HCT116 (cell line): ENCODE measurements at regions not wholly inside any gene's neighbourhood (a gene's known extent, or its start where the extent isn't known, plus 50 kb on each side); places are given as distances from the start of the nearest gene placed in this dataset.

Experiments
- ATAC-seq: fragments of 200-7000 bp; cut with Tn5 transposase; 2 replicates; pipeline ENCODE4 v1.9.1; 2020; ENCODE audit warnings: mild to moderate bottlenecking, moderate library complexity
- BruUV-seq: library from RNA; stranded (reverse); fragments of 400-500 nt; replicated peaks from 2 replicates; lab custom pipeline; 2021; lab: Mats Ljungman, UMichigan
- CTCF ChIA-PET: fragments of 300-600 bp; sonication (Branson Sonifier 250); formaldehyde crosslinking; loops from one replicate; lab custom pipeline; 2021; ENCODE audit warnings: antibody characterized with exemption; lab: Charles Lee
- POLR2A ChIA-PET: fragments of 300-600, 350-600 bp; sonication (Branson Sonifier 250); formaldehyde crosslinking; loops from one replicate; lab custom pipeline; 2021; ENCODE audit warnings: antibody characterized with exemption; lab: Charles Lee
- RAD21 ChIA-PET, 2 experiments: fragments of 300-600 bp; sonication (Branson Sonifier 250); formaldehyde crosslinking; loops; one replicate each; lab custom pipeline; 2023; ENCODE audit warnings: low total read pairs in 2 of 2; ENCODE audit not compliant: uncharacterized antibody in 2 of 2, unreplicated experiment in 2 of 2, low non-redundant PET in 1 of 2; lab: Charles Lee
- DNase-seq: peaks from one replicate; pipeline ENCODE4 v3.0.0-alpha.2; 2010; ENCODE audit warnings: low read depth, low spot score
- H2AFZ ChIP-seq: fragments of 200-600 bp; shearing (Covaris generic), sonication (generic); 2 replicates; pipeline ENCODE4 v1.6.1; 2017; ENCODE audit warnings: low read depth, mixed run types, mixed read lengths, antibody characterized with exemption, low read length; ENCODE audit not compliant: poor library complexity, severe bottlenecking
- H3K27ac ChIP-seq: 2 replicates; pipeline ENCODE4 v1.5.1; 2012; ENCODE audit warnings: low read depth, low read length
- H3K27me3 ChIP-seq: fragments of 200-600 bp; sonication (generic); 2 replicates; pipeline ENCODE4 v1.6.1; 2016; ENCODE audit warnings: mixed run types, low read length, mixed read lengths; ENCODE audit not compliant: insufficient read depth
- H3K36me3 ChIP-seq, 2 experiments: fragments of 200-500 bp in 1 of 2; fragments of 200-600 bp in 1 of 2; sonication (Bioruptor generic) in 1 of 2; sonication (generic) in 1 of 2; 2 replicates each; pipeline versions ENCODE4 v1.5.1 to v1.6.1; 2014 to 2016; ENCODE audit warnings: low read length in 2 of 2, inconsistent platforms in 1 of 2, mixed read lengths in 1 of 2, mixed run types in 1 of 2; ENCODE audit not compliant: insufficient read depth in 2 of 2, control insufficient read depth in 1 of 2
- H3K4me1 ChIP-seq, 2 experiments: fragments of 200-600 bp in 1 of 2; sonication (generic) in 1 of 2; 2 replicates each; pipeline versions ENCODE4 v1.5.1 to v1.6.1; 2012 to 2017; ENCODE audit warnings: low read length in 2 of 2, inconsistent platforms in 1 of 2, mild to moderate bottlenecking in 1 of 2, mixed read lengths in 1 of 2, mixed run types in 1 of 2, moderate library complexity in 1 of 2; ENCODE audit not compliant: insufficient read depth in 2 of 2, control insufficient read depth in 1 of 2
- H3K4me2 ChIP-seq: fragments of 200-600 bp; sonication (generic); 2 replicates; pipeline ENCODE4 v1.6.1; 2017; ENCODE audit warnings: mixed run types, low read length, mixed read lengths
- H3K4me3 ChIP-seq, 2 experiments: fragments of 200-600 bp in 1 of 2; sonication (generic) in 1 of 2; replicated peaks in 1 of 2; 2 replicates each; pipeline ENCODE4 v1.5.1; 2011 to 2016; ENCODE audit warnings: low read length in 2 of 2, control low read depth in 1 of 2, low read depth in 1 of 2, mild to moderate bottlenecking in 1 of 2, mixed read lengths in 1 of 2, mixed run types in 1 of 2
- H3K79me2 ChIP-seq: fragments of 200-600 bp; sonication (generic); 2 replicates; pipeline ENCODE4 v1.6.1; 2017; ENCODE audit warnings: mild to moderate bottlenecking, mixed run types, low read length, moderate library complexity, mixed read lengths; ENCODE audit not compliant: insufficient read depth
- H3K9ac ChIP-seq: fragments of 200-600 bp; sonication (generic); 2 replicates; pipeline ENCODE4 v1.6.1; 2016; ENCODE audit warnings: low read length, mixed read lengths
- H3K9me2 ChIP-seq: fragments of 200-600 bp; sonication (generic), shearing (Covaris generic); 2 replicates; pipeline ENCODE4 v1.6.1; 2017; ENCODE audit warnings: mixed run types, mild to moderate bottlenecking, moderate library complexity; ENCODE audit not compliant: insufficient read depth
- H3K9me3 ChIP-seq, 2 experiments: fragments of 200-500 bp in 1 of 2; fragments of 200-600 bp in 1 of 2; sonication (Bioruptor generic) in 1 of 2; sonication (generic) in 1 of 2; 2 replicates each; pipeline ENCODE4 v1.6.1; 2014 to 2017; ENCODE audit warnings: low read length in 2 of 2, mixed read lengths in 2 of 2, inconsistent platforms in 1 of 2, low read depth in 1 of 2, mild to moderate bottlenecking in 1 of 2, mixed run types in 1 of 2, moderate library complexity in 1 of 2; ENCODE audit not compliant: control insufficient read depth in 1 of 2, insufficient read depth in 1 of 2
- H4K20me1 ChIP-seq: fragments of 200-600 bp; sonication (generic), shearing (Covaris generic); 2 replicates; pipeline ENCODE4 v1.6.1; 2017; ENCODE audit warnings: mixed run types, mild to moderate bottlenecking, moderate library complexity; ENCODE audit not compliant: insufficient read depth
- CBX3 ChIP-seq: IDR thresholded peaks from 2 replicates; pipeline ENCODE4 v1.6.1; 2012; ENCODE audit warnings: low read depth
- CTCF ChIP-seq, 3 experiments: fragments of 200-600 bp in 1 of 3; sonication (generic) in 1 of 3; IDR thresholded peaks in 2 of 3; conservative IDR thresholded peaks in 1 of 3; 2 replicates each; pipeline ENCODE4 v1.5.1; 2012 to 2017; ENCODE audit warnings: low read depth in 2 of 3, low read length in 2 of 3, antibody characterized with exemption in 1 of 3, borderline replicate concordance in 1 of 3, control low read depth in 1 of 3, mild to moderate bottlenecking in 1 of 3, mixed read lengths in 1 of 3, mixed run types in 1 of 3, moderate library complexity in 1 of 3; ENCODE audit not compliant: insufficient read depth in 1 of 3
- JUND ChIP-seq: IDR thresholded peaks from 2 replicates; pipeline ENCODE4 v1.6.1; 2012
- RAD21 ChIP-seq: IDR thresholded peaks from 2 replicates; pipeline ENCODE4 v1.6.1; 2012; ENCODE audit warnings: low read depth, mild to moderate bottlenecking
- SP1 ChIP-seq: IDR thresholded peaks from 2 replicates; pipeline ENCODE4 v1.6.1; 2012; ENCODE audit warnings: low read depth
- SRF ChIP-seq: IDR thresholded peaks from 2 replicates; pipeline ENCODE4 v1.6.1; 2012; ENCODE audit warnings: low read depth
- TCF7L2 ChIP-seq: IDR thresholded peaks from 2 replicates; pipeline ENCODE4 v1.7.0; 2011; ENCODE audit warnings: borderline replicate concordance, inconsistent platforms; ENCODE audit not compliant: insufficient read depth, insufficient read length; ENCODE audit errors: extremely low read depth
- ZNF274 ChIP-seq: fragments of 200-500 bp; sonication (Bioruptor generic); IDR thresholded peaks from 2 replicates; pipeline ENCODE4 v1.6.1; 2014; ENCODE audit warnings: mild to moderate bottlenecking, low read depth, low read length, inconsistent platforms
- intact Hi-C: fragments of 100-400 bp; cut with micrococcal nuclease; formaldehyde crosslinking; loops from 2 replicates; pipeline ENCODE4 v1.10.0; 2022

GRCh38 chr2:140067661-140068060 is 1287.5 kb upstream of the NXPH2 start:
- TF ChIP-seq TCF7L2 (no peak), CBX3 (no peak)
- TF ChIP-seq, all 23 proteins: peak for 0
- no peaks in the 10 kb centered on the region for H3K9me2 ChIP-seq
- ChIA-PET RAD21 (no interaction called here), POLR2A (no interaction called here), CTCF (no interaction called here)
- H3K27ac ChIP-seq = no peak overlapping the region
- intact Hi-C loops = no loop called here
- DNase-seq = no peak
- H3K36me3 ChIP-seq = no peaks in the 10 kb centered on the region
- H3K9me3 ChIP-seq = no peaks in the 10 kb centered on the region
- no peak overlapping the region for H3K4me2 ChIP-seq
- H3K9ac ChIP-seq = no peak overlapping the region
- H3K27me3 ChIP-seq = no peaks in the 10 kb centered on the region
- no peak for ATAC-seq
- no peaks in the 10 kb centered on the region for H3K4me1 ChIP-seq
- no peak overlapping the region for H2AFZ ChIP-seq
- no peaks in the 10 kb centered on the region for H4K20me1 ChIP-seq
- H3K79me2 ChIP-seq = no peaks in the 10 kb centered on the region
- no TSS peak for BruUV-seq
- H3K4me3 ChIP-seq = no peak overlapping the region

GRCh38 chr2:140064243-140064642 is 1284.1 kb upstream of the NXPH2 start:
- no peaks in the 10 kb centered on the region for H3K79me2 ChIP-seq
- H3K4me3 ChIP-seq = no peak overlapping the region
- TF ChIP-seq JUND (no peak), ZNF274 (no peak), CTCF (IDR thresholded peaks at IDR 0.05 in 2 of 3, conservative IDR thresholded peaks at IDR 0.05 in 1 of 3; ENCODE audit: borderline replicate concordance in 1 of 3, insufficient read depth in 1 of 3, low read depth in 2 of 3, low read length in 2 of 3) (no peak), SRF (no peak), SP1 (no peak), RAD21 (no peak)
- TF ChIP-seq, all 23 proteins: peak for 0
- H3K9ac ChIP-seq = no peak overlapping the region
- H3K27me3 ChIP-seq = no peaks in the 10 kb centered on the region
- H2AFZ ChIP-seq = no peak overlapping the region
- ChIA-PET POLR2A (no interaction called here), CTCF (no interaction called here), RAD21 (no interaction called here)
- no TSS peak for BruUV-seq
- DNase-seq (no peak), ATAC-seq (no peak)
- H3K9me2 ChIP-seq = no peaks in the 10 kb centered on the region; the same call in 1 of the 2 replicates
- no peaks in the 10 kb centered on the region for H3K9me3 ChIP-seq
- H3K4me2 ChIP-seq = no peak overlapping the region
- H3K27ac ChIP-seq = no peak overlapping the region
- H3K4me1 ChIP-seq = no peaks in the 10 kb centered on the region
- H3K36me3 ChIP-seq = no peaks in the 10 kb centered on the region
- intact Hi-C loops = no loop called here
- no peaks in the 10 kb centered on the region for H4K20me1 ChIP-seq
